Amniotic stem cell (primary cell): ENCODE measurements at regions not wholly inside any gene's neighbourhood (a gene's known extent, or its start where the extent isn't known, plus 50 kb on each side); places are given as distances from the start of the nearest gene placed in this dataset.
A peak's percentile ranks its signal among the peaks of the same experiment; 100 is the strongest.

ENCODE experiments used
- DNase-seq: peaks from one replicate; lab custom pipeline; 2025; lab: John Stamatoyannopoulos, UW

GRCh38 chr2:75808793-75809535, 98.2 kb upstream of the GCFC2 start:
- no peak for DNase-seq

GRCh38 chr2:75807992-75808391, 97.3 kb upstream of the GCFC2 start:
- no peak for DNase-seq

GRCh38 chr2:75801234-75801982, 90.7 kb upstream of the GCFC2 start:
- DNase-seq: no peak

- DNase-seq: no peak
Observed at GRCh38 chr2:75800456-75800855, 89.7 kb upstream of the GCFC2 start.

- DNase-seq: no peak
Observed at GRCh38 chr2:75799859-75800258, 89.1 kb upstream of the GCFC2 start.

- no peak for DNase-seq
Observed at GRCh38 chr2:75798569-75798968, 87.9 kb upstream of the GCFC2 start.

GRCh38 chr2:75792996-75793395, 82.3 kb upstream of the GCFC2 start:
- DNase-seq: no peak

- DNase-seq: no peak
Observed at GRCh38 chr2:75792146-75792545, 81.4 kb upstream of the GCFC2 start.

GRCh38 chr2:75790814-75791467, 80.2 kb upstream of the GCFC2 start:
- DNase-seq: no peak

GRCh38 chr2:75790121-75790813, 79.6 kb upstream of the GCFC2 start:
- DNase-seq: no peak

- no peak for DNase-seq
Observed at GRCh38 chr2:75788902-75789301, 78.2 kb upstream of the GCFC2 start.

- DNase-seq: no peak
Observed at GRCh38 chr2:75788154-75788553, 77.4 kb upstream of the GCFC2 start.

GRCh38 chr2:75787532-75788132, 76.9 kb upstream of the GCFC2 start:
- peak; percentile 11 for DNase-seq

- no peak for DNase-seq
Observed at GRCh38 chr2:75775311-75775823, 64.7 kb upstream of the GCFC2 start.

GRCh38 chr2:75772908-75773630, 62.4 kb upstream of the GCFC2 start:
- no peak for DNase-seq

GRCh38 chr2:75765798-75766197, 55.1 kb upstream of the GCFC2 start:
- DNase-seq: no peak

GRCh38 chr2:75764611-75765010, 53.9 kb upstream of the GCFC2 start:
- no peak for DNase-seq
